H1 (cell line): ENCODE measurements at regions not wholly inside any gene's neighbourhood (a gene's known extent, or its start where the extent isn't known, plus 50 kb on each side); places are given as distances from the start of the nearest gene placed in this dataset.

Experiments used
- CTCF ChIA-PET: fragments of 300-600 bp; sonication (Branson Sonifier 250); formaldehyde crosslinking; loops from one replicate; lab custom pipeline; 2021; ENCODE audit not compliant: partially characterized antibody; lab: Charles Lee
- POLR2A ChIA-PET: fragments of 300-600 bp; sonication (Branson Sonifier 250); formaldehyde crosslinking; loops from one replicate; lab custom pipeline; 2021; ENCODE audit warnings: inconsistent platforms; ENCODE audit not compliant: partially characterized antibody; lab: Charles Lee
- DNase-seq, 2 experiments: peaks; one replicate each; pipeline versions ENCODE4 v3.0.0 to v3.0.0-alpha.2; 2010 to 2022; ENCODE audit warnings: low spot score in 2 of 2, low read depth in 1 of 2, mixed read lengths in 1 of 2
- FAIRE-seq: peaks from 2 replicates; lab custom pipeline; 2011; peaks lifted over from hg19 to GRCh38; lab: Jason Lieb, UNC
- H2AFZ ChIP-seq: 2 replicates; pipeline ENCODE4 v1.8.1; 2012; ENCODE audit warnings: low read length, inconsistent platforms
- H2AK5ac ChIP-seq: 2 replicates; pipeline ENCODE4 v1.6.1; 2013; ENCODE audit warnings: low read depth, low read length
- H2BK120ac ChIP-seq: replicated peaks from 2 replicates; pipeline ENCODE3; 2013; ENCODE audit warnings: low read depth, low read length, inconsistent platforms
- H2BK12ac ChIP-seq: 2 replicates; pipeline ENCODE4 v1.6.1; 2013; ENCODE audit warnings: low read depth, low read length
- H2BK15ac ChIP-seq: 2 replicates; pipeline ENCODE4 v1.6.1; 2013; ENCODE audit warnings: low read length
- H2BK20ac ChIP-seq: 2 replicates; pipeline ENCODE4 v1.6.1; 2013; ENCODE audit warnings: low read length
- H2BK5ac ChIP-seq: 2 replicates; pipeline ENCODE4 v1.6.1; 2013; ENCODE audit warnings: low read depth, low read length
- H3K14ac ChIP-seq: 2 replicates; pipeline ENCODE4 v1.6.1; 2013; ENCODE audit warnings: inconsistent platforms; ENCODE audit not compliant: insufficient read length
- H3K18ac ChIP-seq: 2 replicates; pipeline ENCODE4 v1.6.1; 2013; ENCODE audit warnings: low read length; ENCODE audit errors: extremely low read depth
- H3K23ac ChIP-seq: 2 replicates; pipeline ENCODE4 v1.6.1; 2013; ENCODE audit warnings: inconsistent platforms; ENCODE audit not compliant: insufficient read length
- H3K23me2 ChIP-seq: 2 replicates; pipeline ENCODE4 v1.6.1; 2013; ENCODE audit warnings: low read depth, low read length
- H3K27ac ChIP-seq: 2 replicates; pipeline ENCODE4 v1.6.1; 2011; ENCODE audit warnings: low read depth, low read length, inconsistent platforms
- H3K27me3 ChIP-seq, 4 experiments: replicated peaks in 1 of 4; 1 replicate in 1 of 4; 2 replicates in 3 of 4; pipeline versions ENCODE4 v1.6.1 to v1.8.1; 2011 to 2013; ENCODE audit warnings: low read length in 3 of 4, mild to moderate bottlenecking in 3 of 4, inconsistent platforms in 2 of 4, mixed read lengths in 2 of 4, moderate library complexity in 1 of 4; ENCODE audit not compliant: control insufficient read depth in 3 of 4, insufficient read depth in 3 of 4; ENCODE audit errors: extremely low read depth in 1 of 4
- H3K36me3 ChIP-seq, 4 experiments: 2 replicates each; pipeline versions ENCODE4 v1.6.1 to v1.8.1; 2011 to 2013; ENCODE audit warnings: mild to moderate bottlenecking in 4 of 4, low read length in 3 of 4, moderate library complexity in 2 of 4, control low read depth in 1 of 4, inconsistent platforms in 1 of 4; ENCODE audit not compliant: insufficient read depth in 4 of 4, control insufficient read depth in 2 of 4
- H3K4ac ChIP-seq: replicated peaks from 2 replicates; pipeline ENCODE3; 2013; ENCODE audit warnings: low read length, low read depth, mixed read lengths, inconsistent platforms; ENCODE audit not compliant: insufficient read length
- H3K4me1 ChIP-seq, 4 experiments: replicated peaks in 1 of 4; 1 replicate in 1 of 4; 2 replicates in 3 of 4; pipeline versions ENCODE4 v1.6.1 to v1.8.1; 2011 to 2013; ENCODE audit warnings: low read length in 3 of 4, inconsistent platforms in 2 of 4, mixed read lengths in 1 of 4; ENCODE audit not compliant: insufficient read depth in 4 of 4, control insufficient read depth in 3 of 4
- H3K4me2 ChIP-seq, 2 experiments: 2 replicates each; pipeline versions ENCODE4 v1.6.1 to v1.8.1; 2011 to 2013; ENCODE audit warnings: low read depth in 2 of 2, low read length in 2 of 2, control low read depth in 1 of 2, inconsistent platforms in 1 of 2, mild to moderate bottlenecking in 1 of 2; ENCODE audit not compliant: insufficient read depth in 1 of 2
- H3K4me3 ChIP-seq, 4 experiments: fragments of 200-600, 300-600 bp in 1 of 4; sonication (generic), shearing (Covaris generic), sonication (Bioruptor Twin) in 1 of 4; 2 replicates each; pipeline versions ENCODE4 v1.5.1 to v1.8.1; 2011 to 2016; ENCODE audit warnings: low read length in 4 of 4, low read depth in 3 of 4, control low read depth in 2 of 4, inconsistent platforms in 2 of 4, mild to moderate bottlenecking in 2 of 4, mixed read lengths in 1 of 4, moderate library complexity in 1 of 4; ENCODE audit not compliant: insufficient read depth in 2 of 4; ENCODE audit errors: extremely low read depth in 1 of 4
- H3K56ac ChIP-seq: replicated peaks from 2 replicates; pipeline ENCODE3; 2013; ENCODE audit warnings: low read depth, mild to moderate bottlenecking, mixed read lengths, low read length, inconsistent platforms; ENCODE audit not compliant: insufficient read length
- H3K79me1 ChIP-seq: 2 replicates; pipeline ENCODE4 v1.6.1; 2013; ENCODE audit warnings: low read depth, low read length, control low read depth
- H3K79me2 ChIP-seq, 2 experiments: 2 replicates each; pipeline versions ENCODE4 v1.6.1 to v1.8.1; 2012 to 2013; ENCODE audit warnings: low read length in 2 of 2, mild to moderate bottlenecking in 2 of 2, inconsistent platforms in 1 of 2; ENCODE audit not compliant: insufficient read depth in 2 of 2, control insufficient read depth in 1 of 2
- H3K9ac ChIP-seq, 4 experiments: replicated peaks in 1 of 4; 1 replicate in 1 of 4; 2 replicates in 3 of 4; pipeline versions ENCODE4 v1.6.1 to v1.8.1; 2011 to 2013; ENCODE audit warnings: low read depth in 3 of 4, low read length in 3 of 4, control low read depth in 2 of 4, mild to moderate bottlenecking in 2 of 4, moderate library complexity in 2 of 4, inconsistent platforms in 1 of 4; ENCODE audit errors: extremely low read depth in 1 of 4
- H3K9me3 ChIP-seq, 2 experiments: 2 replicates each; pipeline versions ENCODE4 v1.6.1 to v1.8.1; 2012 to 2013; ENCODE audit warnings: mild to moderate bottlenecking in 2 of 2, moderate library complexity in 2 of 2, control low read depth in 1 of 2, inconsistent platforms in 1 of 2, low read depth in 1 of 2, low read length in 1 of 2, mixed read lengths in 1 of 2; ENCODE audit not compliant: insufficient read depth in 2 of 2
- H4K20me1 ChIP-seq, 2 experiments: replicated peaks in 1 of 2; 2 replicates each; pipeline versions ENCODE3 to v1.8.1; 2011 to 2013; ENCODE audit warnings: inconsistent platforms in 2 of 2, low read length in 2 of 2, mild to moderate bottlenecking in 1 of 2; ENCODE audit not compliant: insufficient read depth in 2 of 2, control insufficient read depth in 1 of 2
- H4K5ac ChIP-seq: 2 replicates; pipeline ENCODE4 v1.6.1; 2013; ENCODE audit warnings: low read length, low read depth, mixed read lengths, inconsistent platforms; ENCODE audit not compliant: insufficient read length
- H4K8ac ChIP-seq: 2 replicates; pipeline ENCODE4 v1.8.0; 2013; ENCODE audit warnings: mild to moderate bottlenecking, moderate library complexity, low read length, inconsistent platforms; ENCODE audit not compliant: insufficient read depth; ENCODE audit errors: extremely low read depth
- H4K91ac ChIP-seq: replicated peaks from 2 replicates; pipeline ENCODE3; 2013; ENCODE audit warnings: low read length, mixed read lengths, inconsistent platforms; ENCODE audit not compliant: insufficient read length
- EZH2 ChIP-seq: fragments of 200-600 bp; sonication (generic); IDR thresholded peaks from 2 replicates; pipeline ENCODE4 v1.7.1; 2012; ENCODE audit warnings: low read depth, mild to moderate bottlenecking, moderate library complexity, low read length, inconsistent platforms; ENCODE audit not compliant: severe bottlenecking
- KDM5A ChIP-seq: fragments of 200-600 bp; IDR thresholded peaks from 2 replicates; pipeline ENCODE4 v1.7.1; 2012; ENCODE audit warnings: mild to moderate bottlenecking, low read length, inconsistent platforms, mixed read lengths
- RAD21 ChIP-seq, 2 experiments: IDR thresholded peaks in 1 of 2; conservative IDR thresholded peaks in 1 of 2; 2 replicates each; pipeline ENCODE4 v1.6.1; 2011; ENCODE audit warnings: low read depth in 2 of 2, low read length in 2 of 2, improper control_type of control experiment in 1 of 2, inconsistent platforms in 1 of 2, mild to moderate bottlenecking in 1 of 2, moderate library complexity in 1 of 2
- RBBP5 ChIP-seq: IDR thresholded peaks from 2 replicates; pipeline ENCODE4 v1.7.1; 2012; ENCODE audit warnings: low read depth, mild to moderate bottlenecking, inconsistent platforms, low read length, moderate library complexity, borderline replicate concordance
- SP1 ChIP-seq: IDR thresholded peaks from 2 replicates; pipeline ENCODE4 v1.6.1; 2011; ENCODE audit warnings: low read depth, low read length
- whole genome bisulfite sequencing, 2 experiments: shearing (Covaris generic) in 1 of 2; methylation state at CpG; one replicate each; pipeline versions ENCODE4 v1.1.6 to v1.1.7; 2013 to 2015; ENCODE audit warnings: low lambda C conversion rate in 2 of 2, mixed read lengths in 2 of 2, inconsistent platforms in 1 of 2, low coverage in 1 of 2, missing lambda C conversion rate in 1 of 2; ENCODE audit not compliant: insufficient replicate concordance in 2 of 2, insufficient coverage in 1 of 2, insufficient read length in 1 of 2; ENCODE audit errors: extremely low coverage in 1 of 2, missing lambda C conversion rate in 1 of 2; 5-methylcytosine and 5-hydroxymethylcytosine counted together

GRCh38 chr1:209516771-209517680, 66.5 kb upstream of the CAMK1G start:
- no peak overlapping the region for H3K14ac ChIP-seq
- POLR2A ChIA-PET = no interaction called here
- no peaks in the 10 kb centered on the region for H4K20me1 ChIP-seq
- no peak overlapping the region for H3K4me3 ChIP-seq
- H2BK120ac ChIP-seq = no peak overlapping the region
- no peak overlapping the region for H2BK12ac ChIP-seq
- no peaks in the 10 kb centered on the region for H3K4me1 ChIP-seq
- H2BK15ac ChIP-seq = no peak overlapping the region
- no peak overlapping the region for H2BK5ac ChIP-seq
- no peak overlapping the region for H4K91ac ChIP-seq
- H3K23ac ChIP-seq = no peak overlapping the region
- H2AK5ac ChIP-seq = no peak overlapping the region
- DNase-seq = peak in 1 of 2 experiments; percentile 55
- H3K79me2 ChIP-seq = no peaks in the 10 kb centered on the region
- H3K27me3 ChIP-seq = peaks cover 0 to 1% (median 0%) of the 10 kb centered on the region in 4 experiments; a peak in 1 of 7 replicates
- H3K4ac ChIP-seq = no peak overlapping the region
- H2AFZ ChIP-seq = no peak overlapping the region
- H4K5ac ChIP-seq = no peak overlapping the region
- H3K56ac ChIP-seq = no peak overlapping the region
- 78% methylated on average over 10 of the region's 10 CpGs; no CpG with 5 or more reads in 1 of the 2 experiments for WGBS, 2 experiments
- CTCF ChIA-PET = interaction anchor here (0.7 to 6.0 kb wide), 13 partner anchors 9 to 310 kb away, joined by 3 to 63 read pairs (median 4); no protein-coding TSS in a partner anchor
- no peak overlapping the region for H3K27ac ChIP-seq
- H3K18ac ChIP-seq = no peak overlapping the region
- FAIRE-seq = no peak
- no peaks in the 10 kb centered on the region for H3K23me2 ChIP-seq
- no peak overlapping the region for H2BK20ac ChIP-seq
- no peak overlapping the region for H3K4me2 ChIP-seq
- H3K9ac ChIP-seq = no peak overlapping the region
- H3K9me3 ChIP-seq = no peaks in the 10 kb centered on the region
- H4K8ac ChIP-seq = no peak overlapping the region
- H3K36me3 ChIP-seq = no peaks in the 10 kb centered on the region
- H3K79me1 ChIP-seq = no peaks in the 10 kb centered on the region
- TF ChIP-seq EZH2 (no peak), RAD21 (IDR thresholded peaks at IDR 0.05 in 1 of 2, conservative IDR thresholded peaks at IDR 0.05 in 1 of 2; ENCODE audit: low read depth in 2 of 2, low read length in 2 of 2) (no peak), RBBP5 (no peak), KDM5A (no peak), SP1 (no peak)
